ENCODE measurements at regions not wholly inside any gene's neighbourhood (a gene's known extent, or its start where the extent isn't known, plus 50 kb on each side); places are given as distances from the start of the nearest gene placed in this dataset.

- H3K27ac ChIP-seq (ENCODE audit: insufficient read depth, low read depth, low read length): no peak overlapping the region
- no peak overlapping the region for H2AFZ ChIP-seq (ENCODE audit: low read depth, low read length)
- BruUV-seq (replicated peaks): no TSS peak
- no peaks in the 10 kb centered on the region for H3K79me2 ChIP-seq (ENCODE audit: control insufficient read depth, insufficient read depth, low read length)
- no peaks in the 10 kb centered on the region for H3K36me3 ChIP-seq (ENCODE audit: control insufficient read depth in 2 of 2, extremely low read depth in 1 of 2, insufficient read depth in 2 of 2, low read length in 2 of 2)
- POLR2A ChIA-PET: no interaction called here
- no peaks in the 10 kb centered on the region for H3K9me1 ChIP-seq (replicated peaks; ENCODE audit: control insufficient read depth, extremely low read depth, insufficient read depth, low read length)
- TF ChIP-seq CTCF (IDR thresholded peaks at IDR 0.05; ENCODE audit: extremely low read depth in 1 of 2, insufficient read depth in 1 of 2, low read depth in 1 of 2, low read length in 2 of 2) (no peak), POLR2A (IDR thresholded peaks at IDR 0.05; ENCODE audit: low read depth, low read length) (no peak), POLR2AphosphoS5 (IDR thresholded peaks at IDR 0.05; ENCODE audit: insufficient read depth, low read depth, low read length) (no peak), GATA2 (IDR thresholded peaks at IDR 0.05; ENCODE audit: insufficient read depth, insufficient read length, low read depth, low read length) (no peak), MYC (IDR thresholded peaks at IDR 0.05; ENCODE audit: low read depth, low read length) (no peak), FOS (IDR thresholded peaks at IDR 0.05; ENCODE audit: borderline replicate concordance, insufficient read depth, low read length) (no peak), EZH2 (IDR thresholded peaks at IDR 0.05; ENCODE audit: borderline replicate concordance, low read depth, low read length, severe bottlenecking) (no peak), JUN (IDR thresholded peaks at IDR 0.05; ENCODE audit: borderline replicate concordance, insufficient read depth, insufficient read length, low read depth) (no peak)
- TF ChIP-seq, protein P1, sequence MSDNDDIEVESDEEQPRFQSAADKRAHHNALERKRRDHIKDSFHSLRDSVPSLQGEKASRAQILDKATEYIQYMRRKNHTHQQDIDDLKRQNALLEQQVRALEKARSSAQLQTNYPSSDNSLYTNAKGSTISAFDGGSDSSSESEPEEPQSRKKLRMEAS (IDR thresholded peaks at IDR 0.05; ENCODE audit: insufficient read depth, insufficient read length): no peak
- no peaks in the 10 kb centered on the region for H3K27me3 ChIP-seq (ENCODE audit: control insufficient read depth in 2 of 2, insufficient read depth in 2 of 2, low read length in 2 of 2)
- CTCF ChIA-PET: interaction anchor here (1.3 to 12.1 kb wide), 2 partner anchors 9 to 215 kb away, joined by 4 to 120 read pairs; no protein-coding TSS in a partner anchor
- H3K4me1 ChIP-seq (ENCODE audit: control insufficient read depth, extremely low read depth, insufficient read depth, low read length): peaks cover 10% of the 10 kb centered on the region
- DNase-seq (ENCODE audit: low read depth, low spot score) (no peak), FAIRE-seq (no peak)
- no peaks in the 10 kb centered on the region for H4K20me1 ChIP-seq (replicated peaks; ENCODE audit: control insufficient read depth, extremely low read depth, insufficient read depth, low read length)
- no peak overlapping the region for H3K4me2 ChIP-seq (ENCODE audit: insufficient read depth, low read length)
- no peak overlapping the region for H3K4me3 ChIP-seq (replicated peaks in 1 of 3; ENCODE audit: insufficient read depth in 1 of 3, low read depth in 1 of 3, low read length in 3 of 3)
- H3K9ac ChIP-seq (replicated peaks; ENCODE audit: extremely low read depth, insufficient read depth, low read length): no peak overlapping the region
- intact Hi-C loops (cut with micrococcal nuclease) (no loop called here), dilution Hi-C loops (cut with MboI; ENCODE audit: extremely low pct_ligation_motif_present, low sequenced_read_pairs) (no loop called here)
- H3K9me3 ChIP-seq (replicated peaks; ENCODE audit: control insufficient read depth, insufficient read depth, low read length): no peaks in the 10 kb centered on the region
Observed at GRCh38 chr5:38656568-38656967, 100.1 kb upstream of the LIFR start.
